Trophoblast cell (in vitro differentiated cells and primary cell): ENCODE measurements at regions not wholly inside any gene's neighbourhood (a gene's known extent, or its start where the extent isn't known, plus 50 kb on each side); places are given as distances from the start of the nearest gene placed in this dataset.
"Not testable (repeated sequence)": the region's sequence is repeated elsewhere in the genome, so short reads cannot be mapped to it uniquely, and the experiment has no call there.

Experiments
- DNase-seq, 2 donors: peaks; one replicate each; pipeline ENCODE4 v3.0.0-alpha.2; 2016
- H2AFZ ChIP-seq: 2 replicates; pipeline ENCODE4 v1.6.1; 2013; ENCODE audit warnings: low read length, moderate library complexity, mild to moderate bottlenecking; ENCODE audit not compliant: insufficient read depth, poor library complexity
- H2AK5ac ChIP-seq: 2 replicates; pipeline ENCODE4 v1.6.1; 2013; ENCODE audit warnings: mild to moderate bottlenecking, low read length
- H2BK120ac ChIP-seq: 2 replicates; pipeline ENCODE4 v1.6.1; 2013; ENCODE audit warnings: low read length, mild to moderate bottlenecking, moderate library complexity; ENCODE audit not compliant: insufficient read depth, poor library complexity
- H2BK12ac ChIP-seq: 2 replicates; pipeline ENCODE4 v1.6.1; 2013; ENCODE audit warnings: mild to moderate bottlenecking, low read length, moderate library complexity
- H2BK5ac ChIP-seq: 2 replicates; pipeline ENCODE4 v1.6.1; 2013; ENCODE audit warnings: low read length, low read depth, moderate library complexity, mild to moderate bottlenecking; ENCODE audit not compliant: poor library complexity
- H3K14ac ChIP-seq: 2 replicates; pipeline ENCODE4 v1.6.1; 2013; ENCODE audit warnings: mild to moderate bottlenecking, low read length
- H3K18ac ChIP-seq: 2 replicates; pipeline ENCODE4 v1.6.1; 2013; ENCODE audit warnings: mild to moderate bottlenecking, low read length
- H3K23ac ChIP-seq: 2 replicates; pipeline ENCODE4 v1.6.1; 2013; ENCODE audit warnings: low read length
- H3K27ac ChIP-seq: 2 replicates; pipeline ENCODE4 v1.5.1; 2013; ENCODE audit warnings: low read depth, mild to moderate bottlenecking, inconsistent platforms, low read length, moderate library complexity
- H3K27me3 ChIP-seq: 2 replicates; pipeline ENCODE4 v1.6.1; 2013; ENCODE audit warnings: inconsistent platforms, mild to moderate bottlenecking, low read length, moderate library complexity; ENCODE audit not compliant: insufficient read depth
- H3K36me3 ChIP-seq, 2 experiments: 1 replicate in 1 of 2; 2 replicates in 1 of 2; pipeline ENCODE4 v1.6.1; 2013; ENCODE audit warnings: low read length in 2 of 2, mild to moderate bottlenecking in 2 of 2, moderate library complexity in 1 of 2; ENCODE audit not compliant: insufficient read depth in 2 of 2, control insufficient read depth in 1 of 2
- H3K4ac ChIP-seq: 2 replicates; pipeline ENCODE4 v1.6.1; 2013; ENCODE audit warnings: low read depth, mild to moderate bottlenecking, low read length, moderate library complexity
- H3K4me1 ChIP-seq, 2 experiments: 1 replicate in 1 of 2; 2 replicates in 1 of 2; pipeline ENCODE4 v1.6.1; 2013; ENCODE audit warnings: low read length in 2 of 2, mild to moderate bottlenecking in 2 of 2, moderate library complexity in 1 of 2; ENCODE audit not compliant: insufficient read depth in 2 of 2, control insufficient read depth in 1 of 2
- H3K4me2 ChIP-seq: 2 replicates; pipeline ENCODE4 v1.6.1; 2013; ENCODE audit warnings: inconsistent platforms, mild to moderate bottlenecking, low read length, moderate library complexity
- H3K4me3 ChIP-seq: 2 replicates; pipeline ENCODE4 v1.5.1; 2013; ENCODE audit warnings: mild to moderate bottlenecking, low read depth, low read length, inconsistent platforms
- H3K79me1 ChIP-seq: one replicate; pipeline ENCODE4 v1.6.1; 2013; ENCODE audit warnings: low read length
- H3K79me2 ChIP-seq: 2 replicates; pipeline ENCODE4 v1.6.1; 2013; ENCODE audit warnings: low read length, mild to moderate bottlenecking; ENCODE audit not compliant: control insufficient read depth, insufficient read depth, poor library complexity
- H3K9ac ChIP-seq: 2 replicates; pipeline ENCODE4 v1.6.1; 2013; ENCODE audit warnings: mild to moderate bottlenecking, low read length
- H3K9me3 ChIP-seq: 2 replicates; pipeline ENCODE4 v1.6.1; 2013; ENCODE audit warnings: low read depth, mild to moderate bottlenecking, control low read depth, inconsistent platforms, low read length; ENCODE audit not compliant: insufficient read depth
- H4K12ac ChIP-seq: 2 replicates; pipeline ENCODE4 v1.6.1; 2013; ENCODE audit warnings: low read depth, mild to moderate bottlenecking, low read length, moderate library complexity
- H4K8ac ChIP-seq: 2 replicates; pipeline ENCODE4 v1.6.1; 2013; ENCODE audit warnings: low read depth, mild to moderate bottlenecking, low read length, moderate library complexity
- H4K91ac ChIP-seq: one replicate; pipeline ENCODE4 v1.6.1; 2013; ENCODE audit warnings: low read depth, mild to moderate bottlenecking, low read length, moderate library complexity
- WGBS: extraction: QIAGEN DNeasy Blood & Tissue Kit; methylation state at CpG from one replicate; pipeline ENCODE4 v1.1.7; 2013; ENCODE audit warnings: missing lambda C conversion rate; ENCODE audit not compliant: insufficient read length, insufficient coverage; ENCODE audit errors: extremely low coverage; 5-methylcytosine and 5-hydroxymethylcytosine counted together

DNA sequence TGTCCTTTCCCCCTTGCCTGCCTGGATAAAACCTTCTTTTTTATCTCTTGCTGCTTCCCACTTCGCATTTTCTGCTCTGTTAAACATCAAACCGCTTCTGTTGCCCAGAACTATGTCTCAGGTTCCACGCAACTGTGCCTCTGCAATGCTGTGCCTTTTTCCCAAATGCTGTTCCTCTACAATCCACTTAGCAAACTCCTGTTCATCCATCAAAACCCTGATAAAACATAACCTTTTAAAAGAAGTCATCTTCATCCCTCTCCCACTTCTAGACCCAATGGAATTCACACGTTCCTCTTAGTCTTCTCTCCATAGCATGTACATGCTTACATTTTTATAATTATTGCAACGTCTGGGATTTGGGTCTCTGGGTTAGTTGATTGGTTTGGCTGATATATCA lies 111.9 kb upstream of the RRN3 start:
- not testable (repeated sequence) for H3K4ac ChIP-seq, H3K79me2 ChIP-seq, H2AK5ac ChIP-seq, H3K27me3 ChIP-seq, H2BK120ac ChIP-seq, H3K4me3 ChIP-seq, H4K8ac ChIP-seq, H3K4me1 ChIP-seq, H3K27ac ChIP-seq, H2BK12ac ChIP-seq, H2AFZ ChIP-seq, H3K9ac ChIP-seq, H3K36me3 ChIP-seq, H3K79me1 ChIP-seq, H3K23ac ChIP-seq, H3K14ac ChIP-seq, H4K91ac ChIP-seq, H2BK5ac ChIP-seq, H4K12ac ChIP-seq, H3K4me2 ChIP-seq, H3K9me3 ChIP-seq, H3K18ac ChIP-seq, DNase-seq
- WGBS: no CpG with 5 or more reads among the region's 5 CpGs

GRCh38 chr16:15204571-15204970 lies 110.5 kb upstream of the RRN3 start:
- not testable (repeated sequence) for H3K4me1 ChIP-seq, H2BK5ac ChIP-seq, H3K23ac ChIP-seq, H4K91ac ChIP-seq, H3K79me2 ChIP-seq, DNase-seq, H2BK120ac ChIP-seq, H3K9ac ChIP-seq, H3K18ac ChIP-seq, H4K12ac ChIP-seq, H3K36me3 ChIP-seq, H3K27ac ChIP-seq, H3K79me1 ChIP-seq, H3K4me2 ChIP-seq, H4K8ac ChIP-seq, H3K4ac ChIP-seq, H3K27me3 ChIP-seq, H2AK5ac ChIP-seq, H3K4me3 ChIP-seq, H3K9me3 ChIP-seq, H3K14ac ChIP-seq, H2BK12ac ChIP-seq, H2AFZ ChIP-seq
- WGBS: no CpG with 5 or more reads among the region's 5 CpGs

- not testable (repeated sequence) for H3K4ac ChIP-seq, H2BK12ac ChIP-seq, H3K18ac ChIP-seq, H3K27me3 ChIP-seq, H3K4me1 ChIP-seq, H3K79me1 ChIP-seq, H4K12ac ChIP-seq, H4K8ac ChIP-seq, H3K36me3 ChIP-seq, H3K4me2 ChIP-seq, H2BK120ac ChIP-seq, H3K27ac ChIP-seq, H4K91ac ChIP-seq, DNase-seq, H3K23ac ChIP-seq, H3K9me3 ChIP-seq, H3K4me3 ChIP-seq, H3K9ac ChIP-seq, H2BK5ac ChIP-seq, H2AFZ ChIP-seq, H2AK5ac ChIP-seq, H3K14ac ChIP-seq, H3K79me2 ChIP-seq
- WGBS: no CpG with 5 or more reads among the region's 2 CpGs
Measured at GRCh38 chr16:15192813-15193212, 98.7 kb upstream of the RRN3 start.

DNA sequence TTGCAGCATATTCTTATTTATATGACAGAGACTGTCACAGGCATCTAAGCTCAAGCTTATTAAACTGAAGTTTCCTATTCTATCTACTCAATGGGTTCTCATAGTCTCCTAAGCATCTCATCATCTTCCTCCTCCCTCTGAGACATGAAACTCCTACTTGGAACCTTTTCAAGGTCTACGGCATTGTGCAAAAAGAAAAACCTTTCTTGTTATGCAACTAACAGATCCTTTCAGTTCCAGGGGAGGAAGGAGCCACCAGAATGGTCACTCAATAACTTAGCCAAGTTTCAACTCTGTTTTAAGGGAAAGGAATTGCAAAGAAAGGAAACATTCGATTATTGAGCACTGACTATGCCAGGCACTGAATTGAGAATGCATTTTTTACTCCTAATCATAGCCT lies 98.1 kb upstream of the RRN3 start:
- H2BK120ac ChIP-seq, H3K27me3 ChIP-seq, H2AK5ac ChIP-seq, H3K79me2 ChIP-seq, H2AFZ ChIP-seq, H4K8ac ChIP-seq, H3K9me3 ChIP-seq, H3K27ac ChIP-seq, H3K36me3 ChIP-seq, DNase-seq, H2BK5ac ChIP-seq, H3K4ac ChIP-seq, H3K4me3 ChIP-seq, H3K4me2 ChIP-seq, H3K18ac ChIP-seq, H4K91ac ChIP-seq, H4K12ac ChIP-seq, H3K23ac ChIP-seq, H3K9ac ChIP-seq, H3K79me1 ChIP-seq, H2BK12ac ChIP-seq, H3K14ac ChIP-seq, H3K4me1 ChIP-seq: not testable (repeated sequence)
- WGBS: no CpG with 5 or more reads among the region's 2 CpGs
